Trophoblast cell (in vitro differentiated cells and primary cell): ENCODE measurements at regions not wholly inside any gene's neighbourhood (a gene's known extent, or its start where the extent isn't known, plus 50 kb on each side); places are given as distances from the start of the nearest gene placed in this dataset.

Source experiments
- DNase-seq, 2 donors: peaks; one replicate each; pipeline ENCODE4 v3.0.0-alpha.2; 2016
- H2AFZ ChIP-seq: 2 replicates; pipeline ENCODE4 v1.6.1; 2013; ENCODE audit warnings: low read length, moderate library complexity, mild to moderate bottlenecking; ENCODE audit not compliant: insufficient read depth, poor library complexity
- H2AK5ac ChIP-seq: 2 replicates; pipeline ENCODE4 v1.6.1; 2013; ENCODE audit warnings: mild to moderate bottlenecking, low read length
- H2BK120ac ChIP-seq: 2 replicates; pipeline ENCODE4 v1.6.1; 2013; ENCODE audit warnings: low read length, mild to moderate bottlenecking, moderate library complexity; ENCODE audit not compliant: insufficient read depth, poor library complexity
- H2BK12ac ChIP-seq: 2 replicates; pipeline ENCODE4 v1.6.1; 2013; ENCODE audit warnings: mild to moderate bottlenecking, low read length, moderate library complexity
- H2BK5ac ChIP-seq: 2 replicates; pipeline ENCODE4 v1.6.1; 2013; ENCODE audit warnings: low read length, low read depth, moderate library complexity, mild to moderate bottlenecking; ENCODE audit not compliant: poor library complexity
- H3K14ac ChIP-seq: 2 replicates; pipeline ENCODE4 v1.6.1; 2013; ENCODE audit warnings: mild to moderate bottlenecking, low read length
- H3K18ac ChIP-seq: 2 replicates; pipeline ENCODE4 v1.6.1; 2013; ENCODE audit warnings: mild to moderate bottlenecking, low read length
- H3K23ac ChIP-seq: 2 replicates; pipeline ENCODE4 v1.6.1; 2013; ENCODE audit warnings: low read length
- H3K27ac ChIP-seq: 2 replicates; pipeline ENCODE4 v1.5.1; 2013; ENCODE audit warnings: low read depth, mild to moderate bottlenecking, inconsistent platforms, low read length, moderate library complexity
- H3K27me3 ChIP-seq: 2 replicates; pipeline ENCODE4 v1.6.1; 2013; ENCODE audit warnings: inconsistent platforms, mild to moderate bottlenecking, low read length, moderate library complexity; ENCODE audit not compliant: insufficient read depth
- H3K36me3 ChIP-seq, 2 experiments: 1 replicate in 1 of 2; 2 replicates in 1 of 2; pipeline ENCODE4 v1.6.1; 2013; ENCODE audit warnings: low read length in 2 of 2, mild to moderate bottlenecking in 2 of 2, moderate library complexity in 1 of 2; ENCODE audit not compliant: insufficient read depth in 2 of 2, control insufficient read depth in 1 of 2
- H3K4ac ChIP-seq: 2 replicates; pipeline ENCODE4 v1.6.1; 2013; ENCODE audit warnings: low read depth, mild to moderate bottlenecking, low read length, moderate library complexity
- H3K4me1 ChIP-seq, 2 experiments: 1 replicate in 1 of 2; 2 replicates in 1 of 2; pipeline ENCODE4 v1.6.1; 2013; ENCODE audit warnings: low read length in 2 of 2, mild to moderate bottlenecking in 2 of 2, moderate library complexity in 1 of 2; ENCODE audit not compliant: insufficient read depth in 2 of 2, control insufficient read depth in 1 of 2
- H3K4me2 ChIP-seq: 2 replicates; pipeline ENCODE4 v1.6.1; 2013; ENCODE audit warnings: inconsistent platforms, mild to moderate bottlenecking, low read length, moderate library complexity
- H3K4me3 ChIP-seq: 2 replicates; pipeline ENCODE4 v1.5.1; 2013; ENCODE audit warnings: mild to moderate bottlenecking, low read depth, low read length, inconsistent platforms
- H3K79me1 ChIP-seq: one replicate; pipeline ENCODE4 v1.6.1; 2013; ENCODE audit warnings: low read length
- H3K79me2 ChIP-seq: 2 replicates; pipeline ENCODE4 v1.6.1; 2013; ENCODE audit warnings: low read length, mild to moderate bottlenecking; ENCODE audit not compliant: control insufficient read depth, insufficient read depth, poor library complexity
- H3K9ac ChIP-seq: 2 replicates; pipeline ENCODE4 v1.6.1; 2013; ENCODE audit warnings: mild to moderate bottlenecking, low read length
- H3K9me3 ChIP-seq: 2 replicates; pipeline ENCODE4 v1.6.1; 2013; ENCODE audit warnings: low read depth, mild to moderate bottlenecking, control low read depth, inconsistent platforms, low read length; ENCODE audit not compliant: insufficient read depth
- H4K12ac ChIP-seq: 2 replicates; pipeline ENCODE4 v1.6.1; 2013; ENCODE audit warnings: low read depth, mild to moderate bottlenecking, low read length, moderate library complexity
- H4K8ac ChIP-seq: 2 replicates; pipeline ENCODE4 v1.6.1; 2013; ENCODE audit warnings: low read depth, mild to moderate bottlenecking, low read length, moderate library complexity
- H4K91ac ChIP-seq: one replicate; pipeline ENCODE4 v1.6.1; 2013; ENCODE audit warnings: low read depth, mild to moderate bottlenecking, low read length, moderate library complexity
- WGBS: extraction: QIAGEN DNeasy Blood & Tissue Kit; methylation state at CpG from one replicate; pipeline ENCODE4 v1.1.7; 2013; ENCODE audit warnings: missing lambda C conversion rate; ENCODE audit not compliant: insufficient read length, insufficient coverage; ENCODE audit errors: extremely low coverage; 5-methylcytosine and 5-hydroxymethylcytosine counted together

DNA sequence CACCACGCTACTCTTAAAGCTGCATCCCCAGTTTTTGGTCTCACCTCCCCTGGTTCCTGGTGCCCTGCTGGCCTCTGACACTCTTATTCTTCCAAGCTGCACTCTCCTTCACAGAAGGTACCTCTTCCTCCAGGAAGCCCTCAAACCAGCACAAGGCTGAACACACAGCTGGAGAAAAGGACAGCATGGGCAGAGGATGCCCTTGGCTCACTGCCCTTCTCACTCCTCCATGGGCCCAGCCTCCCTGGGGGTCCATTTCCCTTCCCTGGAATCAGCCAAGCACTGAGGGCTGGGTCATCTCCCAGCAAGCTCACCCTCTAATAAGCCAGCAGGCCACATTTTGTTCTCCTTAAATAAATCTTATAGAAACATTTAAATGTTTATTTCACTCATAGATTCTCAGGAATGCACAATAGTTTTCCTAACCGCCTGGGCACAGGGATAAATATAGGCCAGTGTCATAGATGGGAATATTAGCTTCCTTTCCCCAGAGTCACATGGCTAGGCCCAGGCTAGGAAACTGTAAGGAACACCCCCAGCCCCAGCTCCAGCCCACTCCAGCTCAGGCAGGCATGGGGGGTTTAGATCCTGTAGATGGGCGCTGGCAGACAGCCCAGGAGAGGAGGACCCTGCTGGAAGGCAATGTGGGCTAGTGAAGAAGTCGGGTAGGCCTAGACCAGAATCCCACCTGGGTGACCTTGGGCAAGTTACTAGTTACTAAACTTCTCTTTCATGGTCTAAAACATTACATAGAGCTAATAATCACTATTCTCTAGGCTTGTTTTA, 51.5 kb downstream of the IRAG1 start:
- H4K8ac ChIP-seq: no peak overlapping the region
- no peak overlapping the region for H3K14ac ChIP-seq
- WGBS: no CpG with 5 or more reads among the region's 4 CpGs
- H3K4me2 ChIP-seq: no peak overlapping the region
- no peak for DNase-seq
- H3K79me1 ChIP-seq: no peaks in the 10 kb centered on the region
- H3K4me1 ChIP-seq: peaks cover 0 to 6% of the 10 kb centered on the region in 2 experiments
- H3K79me2 ChIP-seq: no peaks in the 10 kb centered on the region
- H4K91ac ChIP-seq: no peak overlapping the region
- no peak overlapping the region for H2BK120ac ChIP-seq
- no peak overlapping the region for H3K4me3 ChIP-seq
- H3K4ac ChIP-seq: no peak overlapping the region
- H2BK5ac ChIP-seq: no peak overlapping the region
- no peak overlapping the region for H3K23ac ChIP-seq
- H3K9ac ChIP-seq: no peak overlapping the region
- H3K9me3 ChIP-seq: no peaks in the 10 kb centered on the region
- H2BK12ac ChIP-seq: no peak overlapping the region
- H3K18ac ChIP-seq: no peak overlapping the region
- no peak overlapping the region for H2AFZ ChIP-seq
- H3K27ac ChIP-seq: no peak overlapping the region
- no peak overlapping the region for H2AK5ac ChIP-seq
- H3K27me3 ChIP-seq: no peaks in the 10 kb centered on the region
- H3K36me3 ChIP-seq: no peaks in the 10 kb centered on the region
- H4K12ac ChIP-seq: no peak overlapping the region

DNA sequence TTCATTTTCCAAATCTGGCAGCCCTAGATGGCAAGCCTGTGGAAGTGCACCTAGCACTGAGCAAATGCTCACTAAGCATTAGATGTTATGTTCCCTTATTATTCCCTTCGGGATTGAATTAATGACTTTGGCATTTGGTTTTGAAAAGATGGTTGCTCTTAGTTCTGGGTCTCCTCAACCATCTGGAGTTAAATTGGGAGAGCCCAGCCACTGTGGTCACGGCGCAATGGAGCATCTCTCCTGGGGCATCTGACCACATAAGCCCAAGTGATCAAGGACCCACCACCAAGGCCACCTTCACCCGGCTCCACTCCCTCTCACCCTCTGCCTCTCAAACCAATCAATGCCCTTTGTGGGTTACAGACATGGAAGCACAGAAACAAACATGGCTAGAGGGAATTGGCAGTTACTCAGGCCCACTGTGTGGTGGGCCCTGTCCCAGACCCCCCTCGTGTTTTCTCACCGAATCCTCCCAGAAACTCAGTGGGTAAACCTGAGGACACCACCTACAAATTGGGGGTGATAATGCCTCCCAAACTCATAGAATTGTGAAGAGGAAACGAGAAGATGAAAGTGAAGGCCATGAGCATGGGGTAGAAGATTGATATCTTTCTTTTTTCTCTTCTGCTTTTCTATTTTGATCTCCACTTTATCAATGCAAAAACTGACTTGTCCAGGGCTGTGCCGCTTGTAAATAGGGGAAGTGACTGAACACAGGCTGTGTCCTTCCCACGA, 52.2 kb downstream of the IRAG1 start:
- Histone ChIP-seq H3K14ac (no peak overlapping the region), H3K4me2 (no peak overlapping the region), H2BK5ac (no peak overlapping the region), H3K4ac (no peak overlapping the region), H3K9me3 (no peaks in the 10 kb centered on the region), H3K27ac (no peak overlapping the region), H3K79me2 (no peaks in the 10 kb centered on the region), H4K12ac (no peak overlapping the region), H3K4me1 (no peaks in the 10 kb centered on the region), H3K18ac (no peak overlapping the region), H2AFZ (no peak overlapping the region), H3K9ac (no peak overlapping the region), H3K23ac (no peak overlapping the region), H2BK12ac (no peak overlapping the region), H2BK120ac (no peak overlapping the region), H4K8ac (no peak overlapping the region), H2AK5ac (no peak overlapping the region), H3K4me3 (no peak overlapping the region), H3K36me3 (no peaks in the 10 kb centered on the region), H3K27me3 (no peaks in the 10 kb centered on the region), H3K79me1 (no peaks in the 10 kb centered on the region), H4K91ac (no peak overlapping the region)
- no CpG with 5 or more reads among the region's 9 CpGs for WGBS
- DNase-seq: no peak

DNA sequence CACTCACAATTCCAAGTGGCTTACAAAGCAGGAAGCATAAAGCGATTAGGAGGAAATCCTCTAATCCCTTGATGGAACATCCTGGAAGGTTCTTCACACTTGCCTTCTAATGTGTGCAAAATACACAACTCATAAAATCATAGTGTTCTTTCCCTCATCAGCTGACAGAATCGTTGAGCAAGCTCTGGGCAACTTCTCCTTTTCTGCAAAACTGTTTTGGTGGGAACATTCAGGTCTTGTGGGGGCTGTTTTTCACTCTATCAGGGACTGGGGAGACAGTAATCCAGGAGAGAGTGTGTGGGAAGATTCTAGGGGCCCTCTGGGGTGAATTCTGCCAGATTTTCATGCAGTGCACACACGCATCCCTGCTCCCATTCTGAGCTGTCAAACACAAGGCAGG, 53.2 kb downstream of the IRAG1 start:
- Histone ChIP-seq H2AFZ (no peak overlapping the region), H2BK120ac (no peak overlapping the region), H3K14ac (no peak overlapping the region), H3K4ac (no peak overlapping the region), H2BK5ac (no peak overlapping the region), H3K27ac (no peak overlapping the region), H3K4me2 (no peak overlapping the region), H3K18ac (no peak overlapping the region), H3K23ac (no peak overlapping the region), H3K9ac (no peak overlapping the region), H3K9me3 (no peaks in the 10 kb centered on the region), H3K36me3 (no peaks in the 10 kb centered on the region), H4K8ac (no peak overlapping the region), H3K79me2 (no peaks in the 10 kb centered on the region), H4K12ac (no peak overlapping the region), H3K4me1 (no peaks in the 10 kb centered on the region), H3K27me3 (no peaks in the 10 kb centered on the region), H3K79me1 (no peaks in the 10 kb centered on the region), H2AK5ac (no peak overlapping the region), H4K91ac (no peak overlapping the region), H2BK12ac (no peak overlapping the region), H3K4me3 (no peak overlapping the region)
- WGBS: no CpG with 5 or more reads among the region's 3 CpGs
- DNase-seq: no peak

DNA sequence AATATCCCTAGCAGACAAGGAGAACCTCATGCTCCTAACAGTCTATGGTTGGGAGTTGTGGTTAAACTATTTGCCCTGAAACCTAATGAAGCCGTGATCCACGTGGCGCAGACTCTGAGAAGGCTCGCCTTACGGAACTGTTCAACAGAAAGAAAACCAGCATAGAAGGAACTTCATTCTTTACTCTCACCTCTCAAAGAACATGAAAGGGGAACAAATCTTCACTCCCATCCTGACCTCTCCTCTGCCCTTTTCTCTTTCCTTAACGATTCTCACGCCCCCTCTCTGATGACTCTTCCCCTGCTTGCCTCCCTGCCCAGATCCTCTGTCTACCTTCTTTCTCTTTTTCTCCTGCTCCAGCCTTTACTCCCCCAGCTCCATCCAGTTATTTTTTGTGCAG, 54.2 kb downstream of the IRAG1 start:
- no CpG with 5 or more reads among the region's 7 CpGs for WGBS

More for the DNA sequence above, 54.2 kb downstream of the IRAG1 start:
- H3K4me3 ChIP-seq: no peak overlapping the region
- no peaks in the 10 kb centered on the region for H3K27me3 ChIP-seq
- H3K4ac ChIP-seq: no peak overlapping the region
- H3K18ac ChIP-seq: no peak overlapping the region
- no peak overlapping the region for H2AFZ ChIP-seq
- no peak overlapping the region for H2AK5ac ChIP-seq
- H3K14ac ChIP-seq: no peak overlapping the region
- H4K8ac ChIP-seq: no peak overlapping the region
- H4K91ac ChIP-seq: no peak overlapping the region
- H3K9ac ChIP-seq: no peak overlapping the region
- no peak overlapping the region for H3K23ac ChIP-seq
- H3K9me3 ChIP-seq: no peaks in the 10 kb centered on the region
- no peaks in the 10 kb centered on the region for H3K36me3 ChIP-seq
- H3K79me2 ChIP-seq: no peaks in the 10 kb centered on the region
- no peak overlapping the region for H3K27ac ChIP-seq
- H3K79me1 ChIP-seq: no peaks in the 10 kb centered on the region
- H4K12ac ChIP-seq: no peak overlapping the region
- no peak overlapping the region for H2BK12ac ChIP-seq
- no peak overlapping the region for H2BK120ac ChIP-seq
- H3K4me1 ChIP-seq: no peaks in the 10 kb centered on the region
- no peak for DNase-seq
- H3K4me2 ChIP-seq: no peak overlapping the region
- H2BK5ac ChIP-seq: no peak overlapping the region
